Thyroid gland (tissue), 4 donors: ENCODE measurements at regions not wholly inside any gene's neighbourhood (a gene's known extent, or its start where the extent isn't known, plus 50 kb on each side); places are given as distances from the start of the nearest gene placed in this dataset.

Experiments used
- CTCF ChIP-seq, 6 experiments: fragments of 200-600 bp in 3 of 6; fragments of 450-650 bp in 3 of 6; sonication (generic) in 3 of 6; IDR thresholded peaks; one replicate each; pipeline ENCODE4 v1.5.1; 2016 to 2019; ENCODE audit warnings: antibody characterized with exemption in 6 of 6, mild to moderate bottlenecking in 2 of 6, inconsistent platforms in 1 of 6, moderate library complexity in 1 of 6
- POLR2A ChIP-seq, 2 donors: fragments of 450-650 bp; IDR thresholded peaks; one replicate each; pipeline ENCODE4 v1.6.1; 2017; ENCODE audit warnings: antibody characterized with exemption in 2 of 2, mild to moderate bottlenecking in 2 of 2, moderate library complexity in 1 of 2

DNA sequence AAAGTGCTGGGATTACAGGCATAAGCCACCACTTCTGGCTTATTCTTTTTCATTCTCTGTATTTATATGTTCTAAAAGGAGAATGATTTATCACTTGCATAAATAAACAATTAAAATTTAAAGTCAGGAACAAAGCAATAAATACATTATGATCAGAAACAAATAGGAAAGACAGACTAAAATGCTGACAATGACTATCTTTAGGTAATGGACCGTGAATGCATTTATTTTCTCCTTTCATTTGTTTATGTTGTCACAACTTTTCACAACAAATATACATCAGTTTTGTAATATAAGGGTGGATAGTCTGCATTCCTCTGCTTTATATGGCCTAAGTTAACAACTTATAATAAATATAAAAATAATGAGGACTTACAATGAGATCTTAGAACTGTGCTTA lies 199.2 kb upstream of the EPHA4 start:
- TF ChIP-seq POLR2A (IDR thresholded peaks at IDR 0.05) (no peak), CTCF (IDR thresholded peaks at IDR 0.05) (no peak)
